NCI-H146 treated with DMSO at 0.1 percent for 48 hours (cell line): ENCODE measurements at regions not wholly inside any gene's neighbourhood (a gene's known extent, or its start where the extent isn't known, plus 50 kb on each side); places are given as distances from the start of the nearest gene placed in this dataset.

Experiments
- DNase-seq: peaks from one replicate; lab custom pipeline; 2025; ENCODE audit not compliant: unreplicated experiment; lab: John Stamatoyannopoulos, UW

GRCh38 chr18:44473394-44474066 is 207.2 kb upstream of the SETBP1 start:
- no peak for DNase-seq

- no peak for DNase-seq
Observed at GRCh38 chr18:44474067-44474411, 206.6 kb upstream of the SETBP1 start.

- no peak for DNase-seq
Observed at GRCh38 chr18:44474591-44474990, 206.1 kb upstream of the SETBP1 start.

GRCh38 chr18:44482761-44483160 is 197.9 kb upstream of the SETBP1 start:
- DNase-seq, result no peak

- DNase-seq, result no peak
Observed at GRCh38 chr18:44495151-44495550, 185.5 kb upstream of the SETBP1 start.

- no peak for DNase-seq
Observed at GRCh38 chr18:44497311-44497710, 183.4 kb upstream of the SETBP1 start.

GRCh38 chr18:44497757-44498490 is 182.8 kb upstream of the SETBP1 start:
- DNase-seq, result no peak

- DNase-seq, result no peak
Observed at GRCh38 chr18:44500808-44501610, 179.7 kb upstream of the SETBP1 start.

- DNase-seq, result no peak
Observed at GRCh38 chr18:44502221-44502620, 178.5 kb upstream of the SETBP1 start.

GRCh38 chr18:44502790-44503189 is 177.9 kb upstream of the SETBP1 start:
- DNase-seq, result no peak

- DNase-seq, result no peak
Observed at GRCh38 chr18:44503854-44504253, 176.8 kb upstream of the SETBP1 start.

- no peak for DNase-seq
Observed at GRCh38 chr18:44507729-44508325, 172.9 kb upstream of the SETBP1 start.

- DNase-seq, result no peak
Observed at GRCh38 chr18:44508474-44508873, 172.2 kb upstream of the SETBP1 start.

- DNase-seq, result no peak
Observed at GRCh38 chr18:44509048-44509447, 171.6 kb upstream of the SETBP1 start.

GRCh38 chr18:44510390-44510789 is 170.3 kb upstream of the SETBP1 start:
- DNase-seq, result no peak

GRCh38 chr18:44513233-44513632 is 167.5 kb upstream of the SETBP1 start:
- no peak for DNase-seq

- no peak for DNase-seq
Observed at GRCh38 chr18:44514106-44514505, 166.6 kb upstream of the SETBP1 start.

GRCh38 chr18:44514766-44515165 is 165.9 kb upstream of the SETBP1 start:
- no peak for DNase-seq

- DNase-seq, result no peak
Observed at GRCh38 chr18:44516450-44516849, 164.2 kb upstream of the SETBP1 start.

- DNase-seq, result no peak
Observed at GRCh38 chr18:44517136-44517535, 163.6 kb upstream of the SETBP1 start.

- DNase-seq, result no peak
Observed at GRCh38 chr18:44518091-44518615, 162.5 kb upstream of the SETBP1 start.
